ENCODE measurements at regions not wholly inside any gene's neighbourhood (a gene's known extent, or its start where the extent isn't known, plus 50 kb on each side); places are given as distances from the start of the nearest gene placed in this dataset.

DNA sequence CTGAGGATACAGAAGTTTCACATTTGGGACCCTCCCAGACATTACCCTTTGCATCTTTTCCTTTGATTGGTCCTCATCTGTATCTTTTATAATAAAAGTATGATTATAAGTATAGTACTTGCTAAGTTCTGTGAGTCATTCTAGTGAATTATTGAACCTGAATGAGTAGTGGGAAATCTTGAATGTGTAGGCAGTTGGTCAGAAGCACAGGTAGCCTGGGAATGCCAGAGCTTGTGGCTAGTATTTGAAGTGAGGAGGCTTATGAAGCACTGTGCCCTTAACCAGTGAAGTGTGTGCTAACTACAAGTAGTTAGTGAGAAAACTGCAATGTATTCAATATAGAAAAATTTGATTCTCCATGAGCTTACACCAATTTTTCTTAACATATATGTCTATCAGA is 257.6 kb downstream of the GRB14 start:
- TF ChIP-seq, protein P1, sequence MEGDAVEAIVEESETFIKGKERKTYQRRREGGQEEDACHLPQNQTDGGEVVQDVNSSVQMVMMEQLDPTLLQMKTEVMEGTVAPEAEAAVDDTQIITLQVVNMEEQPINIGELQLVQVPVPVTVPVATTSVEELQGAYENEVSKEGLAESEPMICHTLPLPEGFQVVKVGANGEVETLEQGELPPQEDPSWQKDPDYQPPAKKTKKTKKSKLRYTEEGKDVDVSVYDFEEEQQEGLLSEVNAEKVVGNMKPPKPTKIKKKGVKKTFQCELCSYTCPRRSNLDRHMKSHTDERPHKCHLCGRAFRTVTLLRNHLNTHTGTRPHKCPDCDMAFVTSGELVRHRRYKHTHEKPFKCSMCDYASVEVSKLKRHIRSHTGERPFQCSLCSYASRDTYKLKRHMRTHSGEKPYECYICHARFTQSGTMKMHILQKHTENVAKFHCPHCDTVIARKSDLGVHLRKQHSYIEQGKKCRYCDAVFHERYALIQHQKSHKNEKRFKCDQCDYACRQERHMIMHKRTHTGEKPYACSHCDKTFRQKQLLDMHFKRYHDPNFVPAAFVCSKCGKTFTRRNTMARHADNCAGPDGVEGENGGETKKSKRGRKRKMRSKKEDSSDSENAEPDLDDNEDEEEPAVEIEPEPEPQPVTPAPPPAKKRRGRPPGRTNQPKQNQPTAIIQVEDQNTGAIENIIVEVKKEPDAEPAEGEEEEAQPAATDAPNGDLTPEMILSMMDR (IDR thresholded peaks at IDR 0.05 in 8 of 11, conservative IDR thresholded peaks at IDR 0.05 in 3 of 11) = no peak
- no peak for TF ChIP-seq POLR2A (IDR thresholded peaks at IDR 0.05)

Measured in spleen (tissue), 7 donors.